HCT116 (cell line): ENCODE measurements at regions not wholly inside any gene's neighbourhood (a gene's known extent, or its start where the extent isn't known, plus 50 kb on each side); places are given as distances from the start of the nearest gene placed in this dataset.

ENCODE experiments used
- ATF3 ChIP-seq: IDR thresholded peaks from 2 replicates; pipeline ENCODE4 v1.6.1; 2012
- CEBPB ChIP-seq: IDR thresholded peaks from 2 replicates; pipeline ENCODE4 v1.6.1; 2012; ENCODE audit warnings: low read depth
- CTCF ChIP-seq, 3 experiments: fragments of 200-600 bp in 1 of 3; sonication (generic) in 1 of 3; IDR thresholded peaks in 2 of 3; conservative IDR thresholded peaks in 1 of 3; 2 replicates each; pipeline ENCODE4 v1.5.1; 2012 to 2017; ENCODE audit warnings: low read depth in 2 of 3, low read length in 2 of 3, antibody characterized with exemption in 1 of 3, borderline replicate concordance in 1 of 3, control low read depth in 1 of 3, mild to moderate bottlenecking in 1 of 3, mixed read lengths in 1 of 3, mixed run types in 1 of 3, moderate library complexity in 1 of 3; ENCODE audit not compliant: insufficient read depth in 1 of 3
- EZH2 ChIP-seq: fragments of 200-600 bp; sonication (generic); IDR thresholded peaks from 2 replicates; pipeline ENCODE4 v1.6.1; 2017; ENCODE audit warnings: antibody characterized with exemption, mixed run types
- FOSL1 ChIP-seq: IDR thresholded peaks from 2 replicates; pipeline ENCODE4 v1.6.1; 2012; ENCODE audit warnings: low read depth
- JUND ChIP-seq: IDR thresholded peaks from 2 replicates; pipeline ENCODE4 v1.6.1; 2012
- POLR2A ChIP-seq: IDR thresholded peaks from 2 replicates; pipeline ENCODE4 v1.7.0; 2011; ENCODE audit warnings: borderline replicate concordance; ENCODE audit not compliant: insufficient read depth, insufficient read length; ENCODE audit errors: extremely low read depth
- REST ChIP-seq: IDR thresholded peaks from 2 replicates; pipeline ENCODE4 v1.6.1; 2012; ENCODE audit warnings: low read depth
- SIN3A ChIP-seq: IDR thresholded peaks from 2 replicates; pipeline ENCODE4 v1.6.1; 2012; ENCODE audit warnings: low read depth
- SP1 ChIP-seq: IDR thresholded peaks from 2 replicates; pipeline ENCODE4 v1.6.1; 2012; ENCODE audit warnings: low read depth
- YY1 ChIP-seq: IDR thresholded peaks from 2 replicates; pipeline ENCODE4 v1.6.1; 2011; ENCODE audit warnings: low read length, low read depth, moderate library complexity, mild to moderate bottlenecking; ENCODE audit not compliant: insufficient replicate concordance; ENCODE audit errors: extremely low read depth

- no peak for TF ChIP-seq POLR2A
- TF ChIP-seq ATF3: no peak
- TF ChIP-seq CTCF (IDR thresholded peaks at IDR 0.05 in 2 of 3, conservative IDR thresholded peaks at IDR 0.05 in 1 of 3; ENCODE audit: borderline replicate concordance in 1 of 3, insufficient read depth in 1 of 3, low read depth in 2 of 3, low read length in 2 of 3): no peak
- TF ChIP-seq CEBPB: no peak
- TF ChIP-seq YY1: no peak
- no peak for TF ChIP-seq SP1
- TF ChIP-seq EZH2: no peak
- no peak for TF ChIP-seq SIN3A
- no peak for TF ChIP-seq FOSL1
- TF ChIP-seq REST: no peak
- no peak for TF ChIP-seq JUND
Measured at GRCh38 chr15:62950462-62950931, 92.0 kb upstream of the TPM1 start.
